ENCODE measurements at regions not wholly inside any gene's neighbourhood (a gene's known extent, or its start where the extent isn't known, plus 50 kb on each side); places are given as distances from the start of the nearest gene placed in this dataset.

GRCh38 chr7:153084278-153084677, 324.7 kb downstream of the ACTR3B start:
- no peak for TF ChIP-seq CTCF (IDR thresholded peaks at IDR 0.05 in 4 of 5, conservative IDR thresholded peaks at IDR 0.05 in 1 of 5)
- no peak for TF ChIP-seq POLR2A (IDR thresholded peaks at IDR 0.05)

All from gastrocnemius medialis (tissue), 4 donors.